ENCODE measurements at regions not wholly inside any gene's neighbourhood (a gene's known extent, or its start where the extent isn't known, plus 50 kb on each side); places are given as distances from the start of the nearest gene placed in this dataset.

GRCh38 chr20:23268792-23269354 is 81.7 kb upstream of the NXT1 start:
- no peak for DNase-seq
- TF ChIP-seq GATA1 (IDR thresholded peaks at IDR 0.05; ENCODE audit: low read depth, low read length) (no peak), POLR2A (IDR thresholded peaks at IDR 0.05; ENCODE audit: low read length) (no peak)

GRCh38 chr20:23267909-23268308 is 82.7 kb upstream of the NXT1 start:
- TF ChIP-seq POLR2A (IDR thresholded peaks at IDR 0.05; ENCODE audit: low read length) (no peak), GATA1 (IDR thresholded peaks at IDR 0.05; ENCODE audit: low read depth, low read length) (no peak)
- DNase-seq: no peak

- TF ChIP-seq POLR2A (IDR thresholded peaks at IDR 0.05; ENCODE audit: low read length) (no peak), GATA1 (IDR thresholded peaks at IDR 0.05; ENCODE audit: low read depth, low read length) (no peak)
- no peak for DNase-seq
Measured at GRCh38 chr20:23266530-23267398, 83.8 kb upstream of the NXT1 start.

- no peak for DNase-seq
- TF ChIP-seq POLR2A (IDR thresholded peaks at IDR 0.05; ENCODE audit: low read length): no peak
- TF ChIP-seq GATA1 (IDR thresholded peaks at IDR 0.05; ENCODE audit: low read depth, low read length): no peak
Measured at GRCh38 chr20:23265226-23265625, 85.4 kb upstream of the NXT1 start.

GRCh38 chr20:23264545-23264944 is 86.0 kb upstream of the NXT1 start:
- no peak for DNase-seq
- TF ChIP-seq GATA1 (IDR thresholded peaks at IDR 0.05; ENCODE audit: low read depth, low read length) (no peak), POLR2A (IDR thresholded peaks at IDR 0.05; ENCODE audit: low read length) (no peak)

GRCh38 chr20:23260181-23260840 is 90.3 kb upstream of the NXT1 start:
- no peak for TF ChIP-seq POLR2A (IDR thresholded peaks at IDR 0.05; ENCODE audit: low read length)
- TF ChIP-seq GATA1 (IDR thresholded peaks at IDR 0.05; ENCODE audit: low read depth, low read length): no peak
- DNase-seq: no peak

GRCh38 chr20:23258747-23259121 is 91.9 kb upstream of the NXT1 start:
- DNase-seq: no peak
- TF ChIP-seq GATA1 (IDR thresholded peaks at IDR 0.05; ENCODE audit: low read depth, low read length) (no peak), POLR2A (IDR thresholded peaks at IDR 0.05; ENCODE audit: low read length) (no peak)

GRCh38 chr20:23257848-23258746 is 92.5 kb upstream of the NXT1 start:
- no peak for DNase-seq
- TF ChIP-seq POLR2A (IDR thresholded peaks at IDR 0.05; ENCODE audit: low read length): no peak

GRCh38 chr20:23257106-23257761 is 93.4 kb upstream of the NXT1 start:
- DNase-seq: no peak
- TF ChIP-seq GATA1 (IDR thresholded peaks at IDR 0.05; ENCODE audit: low read depth, low read length) (no peak), POLR2A (IDR thresholded peaks at IDR 0.05; ENCODE audit: low read length) (no peak)

GRCh38 chr20:23255716-23256385 is 94.7 kb upstream of the NXT1 start:
- no peak for DNase-seq
- no peak for TF ChIP-seq POLR2A (IDR thresholded peaks at IDR 0.05; ENCODE audit: low read length)
- TF ChIP-seq GATA1 (IDR thresholded peaks at IDR 0.05; ENCODE audit: low read depth, low read length): no peak

- no peak for TF ChIP-seq GATA1 (IDR thresholded peaks at IDR 0.05; ENCODE audit: low read depth, low read length)
- TF ChIP-seq POLR2A (IDR thresholded peaks at IDR 0.05; ENCODE audit: low read length): no peak
- DNase-seq: no peak
Measured at GRCh38 chr20:23255106-23255505, 95.5 kb upstream of the NXT1 start.

GRCh38 chr20:23254505-23254904 is 96.1 kb upstream of the NXT1 start:
- TF ChIP-seq POLR2A (IDR thresholded peaks at IDR 0.05; ENCODE audit: low read length) (no peak), GATA1 (IDR thresholded peaks at IDR 0.05; ENCODE audit: low read depth, low read length) (no peak)
- DNase-seq: no peak

GRCh38 chr20:23254034-23254433 is 96.6 kb upstream of the NXT1 start:
- TF ChIP-seq GATA1 (IDR thresholded peaks at IDR 0.05; ENCODE audit: low read depth, low read length) (no peak), POLR2A (IDR thresholded peaks at IDR 0.05; ENCODE audit: low read length) (no peak)
- DNase-seq: no peak
